Stimulated activated CD8-positive, alpha-beta memory T cell treated with anti-CD3 and anti-CD28 coated beads, Interleukin-4, amount 100 ng/mL, for 24 hours (primary cell): ENCODE measurements at regions not wholly inside any gene's neighbourhood (a gene's known extent, or its start where the extent isn't known, plus 50 kb on each side); places are given as distances from the start of the nearest gene placed in this dataset.
"Not testable (repeated sequence)": the region's sequence is repeated elsewhere in the genome, so short reads cannot be mapped to it uniquely, and the experiment has no call there.

Source experiments
- DNase-seq: peaks from one replicate; pipeline ENCODE4 v3.0.0-alpha.2; 2020; ENCODE audit warnings: low read depth

DNA sequence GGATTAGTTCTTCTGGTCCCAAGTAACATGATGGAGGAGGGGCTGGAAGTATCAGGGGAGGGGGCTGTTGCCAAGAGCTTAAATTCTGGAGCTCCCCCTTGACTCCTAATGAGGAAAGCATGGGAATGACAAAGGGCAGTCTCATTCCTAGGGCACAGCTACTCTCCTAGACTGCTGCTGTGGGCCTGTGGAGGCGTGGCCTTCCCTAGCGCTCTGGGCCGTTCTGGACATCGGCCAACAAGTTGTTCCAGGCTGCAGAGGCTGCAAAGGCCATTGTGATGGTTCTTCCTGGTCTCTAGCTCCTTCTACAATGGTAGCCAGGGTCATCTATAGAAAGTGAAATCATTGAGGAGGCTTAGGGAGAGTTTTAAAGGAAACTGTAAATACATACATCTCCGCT lies 916.6 kb downstream of the DIAPH3 start:
- no peak for DNase-seq

DNA sequence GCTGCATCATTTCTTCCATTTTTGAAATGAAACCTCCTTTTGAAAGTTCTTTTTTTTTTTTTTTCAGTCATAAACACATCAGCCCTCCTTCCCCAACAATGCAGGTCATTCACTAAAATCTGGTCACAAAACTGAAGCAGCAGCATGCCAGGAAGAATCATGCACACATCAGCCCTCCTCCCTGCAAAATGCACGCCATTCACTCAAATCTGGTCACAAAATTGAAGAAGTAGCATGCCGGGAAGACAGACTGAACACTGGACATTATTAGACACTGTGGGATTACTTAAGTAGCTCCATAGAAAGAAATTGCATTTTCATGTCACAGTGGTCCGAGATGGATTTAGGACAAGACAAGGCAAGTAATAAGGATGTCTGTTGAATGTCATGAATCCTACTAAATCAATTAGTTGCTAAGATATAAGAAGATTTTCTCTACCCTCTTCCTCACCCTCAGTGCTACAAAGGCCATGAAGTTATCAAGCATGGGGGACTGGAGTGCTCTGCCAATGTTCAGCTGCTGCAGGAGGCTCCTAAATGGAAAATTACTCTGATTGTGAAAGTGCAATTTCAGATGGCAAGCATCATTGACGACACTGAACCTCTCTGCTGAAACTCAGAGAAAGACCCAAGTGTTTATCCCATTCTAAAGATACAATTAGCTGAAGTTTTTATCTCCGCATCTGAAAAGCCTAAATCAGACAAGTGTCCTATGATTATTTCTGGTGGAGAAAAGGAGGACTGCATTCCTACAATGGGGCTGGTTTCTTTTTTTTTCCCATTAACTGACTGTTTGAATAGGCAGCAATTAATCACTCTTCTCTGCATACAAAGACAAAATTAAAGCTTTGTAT lies 913.2 kb downstream of the DIAPH3 start:
- DNase-seq = no peak

DNA sequence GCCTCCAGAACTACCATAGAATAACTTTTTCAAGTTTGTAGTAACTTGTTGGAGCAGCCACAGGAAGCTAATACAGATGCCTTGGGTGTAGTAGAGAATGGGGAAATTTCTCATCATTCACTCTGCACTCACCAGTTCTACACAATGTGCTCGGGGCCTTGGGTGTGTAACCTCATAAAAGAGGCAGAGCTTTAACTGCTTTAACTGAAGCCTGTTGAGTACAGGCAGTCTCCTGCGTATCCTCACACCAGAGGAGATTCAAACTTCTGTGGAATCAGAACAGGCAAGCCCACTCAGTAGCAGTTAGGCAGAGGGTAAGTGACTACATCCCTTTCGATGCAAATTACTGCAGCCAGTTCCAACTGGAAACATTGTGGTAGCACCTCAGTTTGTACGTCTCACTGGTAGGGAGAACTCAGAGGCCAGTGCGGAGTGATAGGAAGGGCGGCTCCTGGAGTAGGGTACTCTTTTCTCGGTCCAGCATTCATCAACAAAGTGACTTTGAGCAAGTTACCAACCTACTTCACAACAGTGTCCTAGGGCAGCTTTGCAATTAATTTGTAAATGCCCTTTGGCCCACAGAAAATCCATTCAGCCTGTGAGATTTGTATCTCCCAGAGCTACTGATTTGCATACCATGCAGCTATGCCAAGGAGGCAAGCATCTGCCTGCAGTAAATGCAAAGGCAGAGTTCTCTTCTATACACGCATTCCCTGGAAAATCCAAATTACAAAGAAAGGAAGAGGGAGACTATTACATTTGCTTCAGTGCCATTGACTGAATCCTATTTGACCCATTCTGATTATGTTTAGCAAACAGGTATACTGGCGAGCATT lies 904.3 kb downstream of the DIAPH3 start:
- DNase-seq = no peak

DNA sequence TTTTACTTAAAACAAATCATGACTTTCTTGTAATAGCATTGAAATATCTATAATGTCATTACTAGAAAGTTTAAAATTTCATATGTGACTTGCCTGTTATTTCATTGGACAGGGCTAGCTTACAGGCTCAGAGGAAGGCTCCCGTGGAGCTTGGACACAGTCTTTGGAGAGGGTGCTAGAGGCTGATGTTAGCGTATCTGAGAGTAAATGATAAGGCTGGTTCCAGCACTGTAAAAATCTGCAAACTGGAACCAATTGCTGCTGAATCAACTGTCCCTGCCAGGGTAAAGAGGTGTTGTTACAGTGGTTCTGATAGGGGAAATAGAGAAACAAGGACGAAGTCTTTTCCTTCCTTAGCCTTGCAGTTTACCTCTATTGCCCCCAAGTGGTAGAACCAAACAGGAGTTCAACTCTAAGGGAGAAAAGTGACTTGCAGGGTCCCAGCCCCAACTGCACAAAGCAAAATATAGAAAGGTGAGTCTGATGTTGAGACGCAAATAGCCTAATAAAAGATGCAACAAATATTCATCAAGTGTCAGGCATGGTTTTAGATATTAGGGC lies 901.7 kb downstream of the DIAPH3 start:
- DNase-seq = no peak

DNA sequence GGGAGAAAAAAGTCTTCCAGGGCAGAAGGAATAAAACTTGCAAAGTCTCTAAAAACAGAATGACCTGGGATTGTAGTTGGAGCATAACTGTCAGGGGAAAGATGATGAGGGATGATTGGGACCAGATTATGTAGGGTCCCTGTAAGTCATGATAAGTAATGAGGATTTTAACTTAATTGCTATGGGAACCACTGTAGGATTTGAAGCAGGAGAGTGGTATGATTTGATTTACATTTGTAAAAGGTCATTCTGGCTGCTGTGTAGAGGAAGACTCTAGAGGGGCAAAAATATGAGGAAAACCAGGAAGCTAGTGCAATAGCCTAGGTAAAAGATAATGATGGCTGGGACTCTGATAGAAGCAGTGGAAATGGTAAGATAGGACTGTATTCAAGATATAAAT lies 900.2 kb downstream of the DIAPH3 start:
- no peak for DNase-seq

DNA sequence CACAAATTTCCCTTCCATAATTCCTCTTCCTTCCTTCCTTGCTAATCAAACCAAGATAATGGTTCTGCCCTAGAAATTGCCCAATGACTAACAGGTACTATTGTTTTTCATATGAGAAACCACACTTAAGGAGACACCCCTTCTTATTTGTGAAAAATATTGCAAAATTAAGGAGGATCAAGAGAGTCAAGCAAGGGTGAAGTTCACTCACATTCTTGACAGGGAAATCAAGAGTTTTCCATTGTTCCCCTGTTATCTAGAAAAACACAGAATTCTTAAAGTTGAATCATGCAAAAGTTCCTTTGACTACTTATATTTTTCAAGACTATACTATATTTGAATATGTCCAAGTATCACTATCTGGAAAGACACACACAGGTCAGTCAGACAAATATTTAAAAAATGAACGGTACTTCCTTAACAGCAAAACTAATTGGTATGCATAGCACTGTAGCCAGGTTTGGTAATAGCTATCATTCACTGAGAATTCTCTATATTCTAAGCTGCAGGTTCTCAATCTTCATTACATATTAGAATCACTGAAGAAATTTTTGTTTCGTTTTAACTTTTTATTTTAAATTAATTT lies 897.2 kb downstream of the DIAPH3 start:
- no peak for DNase-seq

DNA sequence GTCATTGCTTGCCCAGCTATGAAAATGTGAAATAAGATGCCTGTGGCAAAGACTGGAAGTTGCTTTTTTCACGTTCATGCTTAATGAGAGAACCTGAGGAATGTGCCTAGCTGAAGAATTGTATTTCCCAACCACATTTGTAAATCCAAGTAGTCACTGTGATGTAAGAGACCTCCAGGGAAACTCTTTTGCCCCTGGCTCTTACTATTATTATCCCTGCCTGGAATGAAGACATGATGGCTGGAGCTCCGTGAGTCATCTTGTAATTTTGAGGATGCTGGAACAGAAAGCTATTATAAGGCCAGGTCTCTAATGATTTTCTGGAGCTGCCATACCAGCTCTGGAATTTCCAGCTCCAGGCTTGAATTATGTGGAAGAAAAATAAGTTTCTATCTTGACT lies 894.3 kb downstream of the DIAPH3 start:
- no peak for DNase-seq

DNA sequence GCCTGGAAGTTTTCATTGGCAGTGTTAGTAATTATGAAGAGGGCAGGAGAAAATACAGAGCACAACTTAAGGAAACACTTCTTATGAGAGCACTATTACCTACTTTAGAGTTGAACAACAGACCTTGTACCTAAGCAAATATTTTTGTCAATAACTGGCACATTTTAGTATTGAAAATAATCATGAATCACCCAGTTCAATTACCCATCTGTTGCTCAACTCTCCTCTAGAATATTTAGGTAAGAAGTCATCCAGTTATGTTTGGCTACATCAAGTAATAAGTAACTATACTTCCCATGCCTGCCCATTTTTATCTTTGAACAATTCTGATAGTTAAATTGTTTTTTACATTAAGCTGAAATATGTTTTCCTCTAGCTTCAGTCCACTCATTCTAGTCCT lies 893.4 kb downstream of the DIAPH3 start:
- DNase-seq = no peak

DNA sequence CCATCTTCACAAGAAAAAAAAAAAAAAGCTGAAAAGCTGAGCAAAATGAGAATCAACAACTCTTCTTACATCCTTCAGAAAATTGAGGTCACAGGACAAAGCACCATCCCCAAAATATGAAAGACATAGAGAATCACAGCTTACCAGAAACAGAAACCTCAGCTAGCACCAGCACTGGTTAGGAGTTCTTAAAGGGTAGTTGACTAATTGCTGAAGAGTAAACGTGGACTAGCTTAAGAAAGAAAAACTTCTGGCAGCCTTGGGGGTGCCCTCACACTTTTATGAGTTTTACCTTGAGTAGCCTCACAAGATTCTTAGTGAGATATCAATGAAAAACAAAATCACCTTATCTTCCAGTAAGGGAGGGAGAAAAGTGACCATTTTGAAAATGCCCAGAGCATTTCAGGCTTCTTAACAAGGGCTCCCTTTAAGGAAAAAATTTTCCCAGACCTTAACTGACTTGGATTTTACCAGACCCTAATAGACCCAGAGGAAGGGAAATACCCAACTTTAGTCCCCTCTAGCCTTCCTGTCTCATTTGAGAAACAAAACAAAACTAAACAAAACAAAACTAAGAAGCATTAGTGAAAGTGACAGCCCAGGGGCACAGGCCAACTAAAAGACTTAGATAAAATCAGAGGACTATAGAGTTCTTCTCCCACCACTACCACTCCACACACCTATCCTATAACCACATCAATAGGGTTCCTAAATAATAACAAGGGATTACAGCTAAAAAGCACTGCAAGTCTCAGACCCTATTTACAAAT lies 888.6 kb downstream of the DIAPH3 start:
- no peak for DNase-seq

DNA sequence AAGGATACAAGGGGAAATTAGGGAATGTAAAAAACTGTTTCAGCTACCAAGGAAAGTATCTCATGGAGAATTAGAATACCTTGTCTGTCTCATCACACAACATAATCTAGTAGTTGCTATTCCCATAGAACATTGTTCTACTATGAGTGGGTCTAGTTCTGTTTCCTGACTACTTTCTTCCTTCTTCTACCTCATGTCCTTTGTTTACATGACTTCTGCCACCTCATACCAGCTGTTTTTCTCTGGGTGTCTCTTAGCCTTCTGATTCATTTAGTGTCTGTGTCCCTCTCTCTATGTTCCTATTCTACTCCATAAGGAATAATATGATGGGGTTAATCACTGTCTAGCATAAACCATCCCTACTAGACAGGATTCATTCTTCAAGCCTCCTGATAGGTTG lies 887.3 kb downstream of the DIAPH3 start:
- no peak for DNase-seq

DNA sequence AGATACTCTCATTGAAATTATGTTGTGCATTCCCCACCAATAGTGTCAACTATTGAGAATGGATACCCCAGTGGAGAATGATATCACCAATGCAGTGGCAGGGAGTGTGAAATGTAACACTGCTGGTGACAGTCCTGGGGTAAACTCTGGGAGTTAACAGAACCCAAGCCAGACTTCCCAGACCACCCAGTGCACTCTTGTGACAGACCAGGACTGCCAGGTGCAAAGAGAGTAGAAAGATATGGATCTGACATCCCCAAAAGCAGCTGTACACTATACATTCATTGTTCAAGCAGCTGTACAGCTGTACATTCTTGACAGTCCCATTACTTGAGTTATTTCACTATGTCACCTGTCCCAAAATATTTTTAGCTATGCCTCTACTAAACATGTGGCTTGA lies 886.6 kb downstream of the DIAPH3 start:
- DNase-seq = no peak

DNA sequence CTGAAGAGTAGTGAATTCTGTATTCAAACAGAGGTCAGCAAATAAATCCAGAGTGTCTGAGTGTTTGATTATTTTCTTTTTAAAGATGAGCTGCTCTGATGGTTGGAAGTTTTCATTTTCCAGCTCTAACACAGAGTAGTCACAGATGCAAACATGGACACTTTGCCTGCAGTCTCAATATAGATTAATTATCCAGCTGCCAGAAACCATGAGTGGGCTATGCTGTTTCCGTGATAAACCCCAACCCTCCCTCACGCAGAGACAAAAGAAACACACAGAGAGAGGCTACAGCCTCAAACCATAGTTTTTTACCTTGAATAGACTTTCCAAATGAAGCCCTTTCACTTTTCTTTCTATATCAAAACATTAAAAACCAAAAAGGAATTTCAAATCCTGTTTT lies 884.7 kb downstream of the DIAPH3 start:
- DNase-seq = no peak

DNA sequence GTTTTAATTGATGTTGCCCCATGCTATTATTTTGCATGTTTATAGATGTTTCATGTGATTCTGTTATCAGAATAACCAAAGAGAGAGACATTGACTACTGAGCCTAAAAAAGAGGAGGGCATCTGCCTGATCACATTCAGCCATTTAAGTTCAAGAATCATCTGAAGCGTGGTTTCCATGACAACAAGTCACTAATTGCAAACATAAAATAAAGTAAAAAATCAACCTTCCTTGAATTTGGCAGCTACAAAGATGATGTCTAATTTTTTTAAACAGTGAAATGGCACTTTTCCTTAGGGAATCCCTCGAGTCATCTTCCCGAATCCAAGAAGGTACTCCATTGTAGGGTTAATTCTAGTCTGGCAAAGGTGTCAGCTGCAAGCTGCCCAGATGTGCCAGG lies 884.2 kb downstream of the DIAPH3 start:
- no peak for DNase-seq

DNA sequence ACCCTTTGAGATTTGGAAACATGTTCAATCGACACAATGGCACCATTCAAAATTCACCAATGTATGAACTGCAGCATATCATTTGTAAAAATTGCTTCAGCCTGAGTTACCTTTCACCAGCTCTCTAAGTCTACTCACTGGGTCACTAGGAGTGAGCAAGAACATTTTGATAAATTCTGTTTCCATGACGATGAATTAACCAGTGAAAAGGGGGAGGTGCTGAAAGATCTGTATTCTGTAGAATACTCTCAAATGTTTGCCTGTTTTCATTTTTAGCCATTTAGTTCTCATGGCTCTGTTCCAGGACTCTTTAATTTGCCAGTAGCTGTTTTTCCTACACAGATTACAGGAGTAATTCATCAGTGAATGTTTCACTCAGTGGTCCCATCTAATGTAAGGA lies 883.4 kb downstream of the DIAPH3 start:
- no peak for DNase-seq

DNA sequence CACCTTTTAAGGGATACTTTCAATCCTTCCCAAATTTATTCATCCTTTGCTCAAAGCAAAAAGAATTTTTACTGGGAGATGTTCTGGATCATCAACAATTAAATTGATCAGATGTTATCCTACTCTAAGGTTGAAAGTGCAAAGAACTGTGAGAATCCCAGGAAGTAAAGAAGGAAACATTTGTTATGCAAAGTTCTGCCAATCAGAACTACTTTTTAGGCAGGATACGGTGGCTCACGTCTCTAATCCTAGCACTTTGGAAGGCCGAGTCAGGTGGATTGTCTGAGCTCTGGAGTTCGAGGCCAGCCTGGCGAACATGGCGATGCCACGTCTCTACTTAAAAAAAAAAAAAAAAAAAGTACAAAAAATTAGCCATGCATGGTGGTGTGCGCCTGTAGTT lies 882.3 kb downstream of the DIAPH3 start:
- DNase-seq = no peak

DNA sequence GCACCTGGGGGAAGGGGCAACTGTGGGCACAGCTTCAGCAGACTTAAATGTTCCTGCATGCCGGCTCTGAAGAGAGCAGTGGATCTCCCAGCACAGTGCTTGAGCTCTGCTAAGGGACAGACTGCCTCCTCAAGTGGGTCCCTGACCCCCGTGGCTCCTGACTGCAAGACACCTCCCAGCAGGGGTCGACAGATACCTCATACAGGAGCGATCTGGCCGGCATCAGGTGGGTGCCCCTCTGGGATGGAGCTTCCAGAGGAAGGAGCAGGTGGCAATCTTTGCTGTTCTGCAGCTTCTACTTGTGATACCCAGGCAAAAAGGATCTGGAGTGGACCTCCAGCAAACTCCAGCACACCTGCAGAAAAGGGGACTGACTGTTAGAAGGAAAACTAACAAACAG lies 871.5 kb downstream of the DIAPH3 start:
- not testable (repeated sequence) for DNase-seq

DNA sequence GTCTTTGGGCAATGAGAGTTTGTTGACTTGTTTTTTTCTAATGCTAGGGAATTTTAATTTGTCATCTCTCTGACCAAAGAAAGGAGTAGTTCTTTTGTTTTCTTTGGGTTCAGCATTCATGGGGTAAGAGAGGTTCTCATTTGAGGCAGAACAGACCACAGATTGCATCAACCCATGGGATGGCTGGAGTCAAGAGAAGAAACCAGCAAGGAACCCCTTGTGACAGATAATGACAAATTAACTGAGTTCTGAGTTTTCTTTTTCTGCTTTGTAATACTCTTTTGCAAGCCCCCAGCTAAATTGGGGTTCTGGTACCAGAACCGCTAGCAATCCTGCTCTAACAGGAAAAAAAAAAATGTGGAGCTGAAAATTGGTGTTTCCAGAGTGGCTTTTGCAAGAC lies 864.1 kb downstream of the DIAPH3 start:
- no peak for DNase-seq

DNA sequence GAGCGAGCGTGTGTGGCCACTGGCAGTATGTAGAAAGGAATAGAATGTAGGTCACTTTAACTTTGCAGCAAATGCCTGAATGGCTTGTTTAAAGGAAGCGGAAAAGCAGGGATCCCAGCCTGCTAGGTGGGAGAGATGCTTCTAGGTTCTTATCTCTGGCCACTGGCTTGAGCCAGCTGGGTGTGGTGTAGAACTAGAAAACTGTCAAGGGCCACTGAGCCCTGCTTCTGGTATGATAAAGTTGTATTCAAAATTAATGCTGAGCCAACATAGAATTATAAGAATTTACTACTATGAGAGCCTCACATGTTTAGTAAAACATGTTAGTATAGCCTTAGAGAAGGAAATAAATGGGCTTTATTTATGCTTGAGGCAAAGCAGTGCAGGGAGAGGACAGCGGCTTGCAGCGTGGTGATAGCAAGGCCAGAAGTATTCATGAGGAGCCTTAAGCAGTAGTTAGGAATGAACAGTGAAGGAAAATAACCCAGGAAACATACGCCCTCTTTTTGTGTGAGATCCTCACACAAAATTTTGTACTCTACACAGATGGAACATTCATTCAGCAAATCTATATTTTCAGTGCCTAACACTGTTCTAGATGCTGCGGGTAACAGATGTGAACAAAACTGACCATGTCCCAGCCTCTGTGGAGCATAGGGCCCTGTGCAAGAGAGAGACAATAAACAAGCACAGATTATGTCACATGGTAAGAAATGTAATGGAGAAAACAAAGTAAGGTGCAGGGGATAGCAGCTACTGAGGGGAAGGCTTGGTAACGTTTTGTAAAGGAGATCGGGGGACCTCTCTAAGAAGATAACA lies 863.2 kb downstream of the DIAPH3 start:
- no peak for DNase-seq

DNA sequence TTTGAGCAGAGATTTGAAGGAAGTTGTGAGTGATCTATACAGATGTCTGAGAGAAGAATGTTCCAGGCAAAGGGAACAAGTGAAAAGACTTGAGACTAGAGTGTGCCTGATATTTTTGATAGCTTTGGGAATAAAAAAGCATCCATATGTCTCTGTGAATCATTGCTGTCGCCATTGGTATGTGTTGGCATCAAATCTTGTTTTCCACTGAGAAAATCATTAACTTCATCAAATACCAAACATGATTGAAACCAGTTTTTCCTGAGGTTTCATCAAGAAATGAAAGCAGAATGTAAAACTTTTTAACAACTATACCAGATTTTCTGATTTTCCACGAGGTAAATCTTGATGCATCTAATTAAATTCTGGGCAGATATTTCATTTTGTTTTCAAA lies 862.6 kb downstream of the DIAPH3 start:
- no peak for DNase-seq

DNA sequence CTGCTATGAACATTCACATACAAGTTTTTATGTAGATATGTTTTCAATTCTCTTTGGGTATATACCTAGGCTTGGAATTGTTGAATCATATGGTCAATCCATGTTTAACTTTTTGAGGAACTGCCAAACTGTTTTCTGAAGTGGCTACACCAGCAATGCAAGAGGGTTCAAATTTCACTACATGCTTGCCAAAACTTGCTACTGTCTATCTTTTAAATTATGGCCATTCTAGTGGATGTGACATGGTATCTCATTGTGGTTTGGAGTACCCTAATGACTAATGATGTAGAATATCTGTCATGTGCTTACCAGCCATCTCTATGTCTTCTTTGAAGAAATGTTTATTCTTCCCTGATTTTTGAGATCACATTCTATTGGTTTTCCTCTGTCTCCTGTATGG lies 860.3 kb downstream of the DIAPH3 start:
- DNase-seq = no peak

DNA sequence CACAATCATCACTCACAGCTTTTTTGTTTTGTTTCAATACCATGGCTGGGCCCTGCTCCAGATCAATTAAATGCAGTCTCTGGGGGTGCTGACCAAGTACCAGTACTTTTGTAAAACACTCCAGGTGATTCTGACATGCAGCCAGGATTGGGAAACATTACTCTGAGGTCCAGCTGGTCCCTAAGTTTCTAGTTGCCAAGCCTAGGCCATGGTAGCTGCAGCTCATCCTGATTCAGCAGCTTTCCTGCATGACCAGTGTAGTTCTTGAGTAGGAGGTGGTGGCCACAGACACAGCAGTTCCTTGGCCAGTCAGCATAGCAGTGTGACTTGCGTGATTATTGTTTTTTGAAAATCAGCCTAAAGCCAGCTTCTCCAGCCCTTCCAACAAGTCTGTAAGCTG lies 859.1 kb downstream of the DIAPH3 start:
- no peak for DNase-seq
